CD4-positive, alpha-beta T cell treated with Interleukin-17A for 4 hours (primary cell): ENCODE measurements at regions not wholly inside any gene's neighbourhood (a gene's known extent, or its start where the extent isn't known, plus 50 kb on each side); places are given as distances from the start of the nearest gene placed in this dataset.
"Not testable (repeated sequence)": the region's sequence is repeated elsewhere in the genome, so short reads cannot be mapped to it uniquely, and the experiment has no call there.

Experiments
- DNase-seq: peaks from one replicate; pipeline ENCODE4 v3.0.0-alpha.2; 2020; ENCODE audit warnings: mixed read lengths

DNA sequence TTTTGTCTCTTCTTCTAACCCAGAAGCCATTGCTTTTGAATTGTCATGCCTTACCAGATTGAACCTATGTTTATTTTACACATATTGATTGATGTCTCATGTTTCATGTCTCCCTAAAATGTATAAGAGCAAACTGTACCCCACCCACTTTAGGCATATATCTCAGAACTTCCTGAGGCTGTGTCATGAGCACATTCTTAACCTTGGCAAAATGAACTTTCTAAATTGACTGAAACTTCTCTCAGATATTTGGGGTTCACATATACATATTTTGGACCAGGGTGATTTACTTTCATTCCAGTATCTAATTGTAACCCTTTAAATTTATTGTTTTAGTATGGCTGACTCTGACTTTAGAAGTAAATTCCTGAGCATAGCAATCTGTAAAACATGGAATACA, 723.9 kb upstream of the PCDH20 start:
- no peak for DNase-seq

DNA sequence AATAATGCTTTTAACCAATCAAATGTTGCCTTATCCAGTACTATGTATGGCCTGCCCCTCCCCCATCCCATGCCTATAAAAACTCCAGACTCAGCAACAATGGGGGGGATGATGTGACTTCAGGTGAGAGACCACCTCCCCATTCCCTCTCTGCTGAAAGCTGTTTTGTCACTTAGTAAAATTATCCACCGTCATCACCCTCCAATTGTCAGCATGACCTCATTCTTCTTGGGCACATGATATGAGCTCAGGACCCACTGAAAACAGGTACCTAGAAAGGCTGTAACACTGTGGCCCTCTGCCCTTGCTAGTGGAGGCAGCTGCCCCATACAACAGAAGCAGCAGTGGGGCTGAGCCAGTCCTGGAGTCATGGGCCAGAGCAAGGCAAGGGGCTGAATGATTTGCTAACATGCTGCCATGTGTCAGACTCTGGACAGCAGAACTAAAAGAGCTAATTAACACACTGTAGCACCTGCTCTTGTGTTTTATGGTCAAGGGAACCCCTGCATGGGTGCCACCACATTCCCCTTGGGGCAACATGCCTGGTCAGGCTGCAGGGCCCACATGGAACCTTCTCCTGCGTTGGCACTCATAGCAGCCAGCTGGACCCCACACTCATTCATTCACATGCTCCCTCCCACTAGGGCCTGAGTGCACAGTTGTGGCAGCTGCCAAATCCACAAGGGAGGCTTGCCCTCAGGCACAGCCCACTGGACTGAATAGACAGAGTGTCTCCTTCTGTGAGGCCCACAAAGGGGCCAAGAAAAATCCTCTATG, 722.2 kb upstream of the PCDH20 start:
- DNase-seq: no peak

GRCh38 chr13:62131604-62132003, 716.0 kb upstream of the PCDH20 start:
- DNase-seq: no peak

DNA sequence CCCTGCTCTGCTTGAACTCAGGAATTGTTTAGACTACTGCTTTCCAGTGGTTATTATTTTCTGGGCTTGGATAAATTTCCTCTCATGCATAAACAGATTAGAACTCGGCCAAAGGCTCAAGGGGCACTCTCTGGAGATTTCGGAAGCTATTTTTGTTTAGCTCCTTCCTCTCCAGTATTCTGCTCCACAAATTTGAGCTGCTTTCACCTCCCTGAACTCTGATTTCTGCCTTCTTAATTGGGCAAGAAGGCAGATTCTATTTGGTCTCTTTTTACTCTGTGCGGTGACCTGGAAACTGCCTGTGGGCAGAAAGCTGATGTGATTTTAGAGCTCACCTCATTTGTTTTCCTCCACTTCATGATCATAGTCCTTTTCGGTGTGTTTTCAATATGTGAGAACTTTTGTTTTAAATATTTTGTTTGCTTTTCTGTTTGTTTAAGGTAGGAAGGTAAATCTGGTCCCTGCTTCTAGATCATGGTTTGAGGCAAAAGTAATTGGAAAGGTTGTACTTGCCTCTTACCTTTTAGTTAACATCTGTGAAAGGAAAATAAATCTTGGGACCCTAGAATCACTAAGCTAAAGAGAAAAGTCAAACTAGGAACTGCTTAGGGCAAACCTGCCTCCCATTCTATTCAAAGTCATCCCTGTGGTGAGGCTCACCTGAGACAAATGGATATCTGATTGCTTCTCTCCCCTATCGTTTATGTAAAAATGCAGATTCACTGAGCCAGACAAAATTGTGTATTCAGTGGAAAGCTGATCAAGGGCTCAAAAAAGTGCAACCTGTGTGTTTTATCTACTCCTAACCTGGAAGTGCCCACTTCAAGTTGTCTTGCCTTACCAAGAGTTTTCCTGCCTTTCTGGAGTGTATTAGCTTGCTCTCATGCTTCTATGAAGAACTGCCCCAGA, 714.7 kb upstream of the PCDH20 start:
- no peak for DNase-seq

DNA sequence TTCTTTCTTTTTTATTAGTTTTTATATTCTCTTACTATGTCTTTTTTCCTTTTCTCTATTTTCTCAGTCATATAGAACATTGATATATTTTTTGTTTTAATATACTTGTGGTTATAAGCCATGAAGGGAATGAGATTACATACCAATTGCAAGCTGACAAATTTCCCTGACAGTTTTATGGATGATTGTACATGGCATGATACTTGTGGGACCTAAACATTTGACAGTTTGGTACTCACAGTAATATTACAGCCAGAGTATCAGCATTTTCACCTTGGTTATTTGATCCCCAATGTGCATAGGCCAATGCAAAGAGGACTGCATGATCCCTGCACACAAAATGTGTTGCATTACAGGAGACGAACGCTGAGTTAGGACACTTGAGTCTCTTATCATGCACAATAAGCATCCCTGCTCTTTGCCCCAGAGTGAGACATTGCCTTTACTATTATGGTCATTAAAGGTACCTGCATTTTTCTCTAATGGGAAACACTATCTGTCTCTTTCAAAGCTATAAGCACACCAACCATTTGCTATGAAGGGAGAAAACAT, 713.4 kb upstream of the PCDH20 start:
- DNase-seq: no peak

GRCh38 chr13:62126400-62126799, 710.8 kb upstream of the PCDH20 start:
- no peak for DNase-seq

DNA sequence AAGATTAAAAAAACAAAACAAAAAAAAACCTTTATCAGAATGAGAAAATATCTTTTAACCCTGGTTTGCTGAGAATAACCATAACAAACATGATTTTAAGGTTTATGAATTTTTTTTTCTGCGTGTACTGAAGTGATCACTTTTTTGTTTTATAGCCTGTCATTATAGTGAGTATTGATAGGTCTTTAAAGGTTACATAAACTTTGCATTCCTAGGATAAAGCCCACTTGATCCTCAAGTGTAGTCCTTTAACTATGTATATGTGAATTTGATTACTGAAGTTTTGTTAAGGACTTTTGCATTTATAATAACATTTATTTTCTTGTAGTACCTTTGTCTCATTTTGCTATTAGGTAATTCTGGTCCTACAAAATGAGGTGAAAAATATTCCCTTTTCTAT, 709.8 kb upstream of the PCDH20 start:
- no peak for DNase-seq

DNA sequence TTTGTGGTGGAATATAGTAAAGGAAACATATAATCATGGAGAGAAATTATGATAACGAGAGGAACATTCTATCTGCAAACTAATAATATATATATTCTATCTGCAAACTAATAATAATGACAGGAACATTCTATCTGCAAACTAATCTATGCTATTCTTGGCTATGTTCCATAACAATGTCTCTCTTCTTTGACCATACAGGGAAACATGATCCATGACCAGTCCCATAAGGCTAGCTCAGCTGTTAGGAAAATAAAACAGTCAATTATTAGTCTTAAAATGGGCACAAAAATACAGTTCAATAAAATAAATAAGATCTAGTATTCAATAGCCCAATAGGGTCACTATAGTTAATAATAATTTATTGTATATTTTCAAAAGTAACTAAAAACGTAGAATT, 707.8 kb upstream of the PCDH20 start:
- DNase-seq: no peak

- no peak for DNase-seq
These were observed 706.8 kb upstream of the PCDH20 start for GRCh38 chr13:62122434-62122833.

GRCh38 chr13:62119739-62120700, 704.4 kb upstream of the PCDH20 start:
- DNase-seq: no peak

GRCh38 chr13:62115831-62116230, 700.2 kb upstream of the PCDH20 start:
- DNase-seq: no peak

DNA sequence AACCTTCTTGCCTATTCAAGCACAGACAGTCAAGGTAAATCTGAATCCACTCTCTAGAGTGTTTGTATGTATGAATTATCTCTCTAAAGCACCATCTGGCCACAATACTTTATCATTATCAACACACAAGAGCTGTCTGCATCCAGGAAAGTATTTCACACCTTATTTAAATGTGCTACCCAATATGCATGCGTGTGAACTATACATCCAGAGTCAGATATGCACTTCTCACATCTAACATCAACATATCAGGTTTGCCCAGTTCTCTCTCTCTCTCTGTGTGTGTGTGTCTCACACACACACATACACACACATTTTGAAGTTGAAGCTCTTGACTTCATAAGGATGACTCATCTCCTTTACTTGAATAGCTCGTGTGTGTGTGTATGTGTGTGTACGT, 697.5 kb upstream of the PCDH20 start:
- DNase-seq: no peak

- DNase-seq: no peak
These were observed 694.4 kb upstream of the PCDH20 start for GRCh38 chr13:62110079-62110478.

DNA sequence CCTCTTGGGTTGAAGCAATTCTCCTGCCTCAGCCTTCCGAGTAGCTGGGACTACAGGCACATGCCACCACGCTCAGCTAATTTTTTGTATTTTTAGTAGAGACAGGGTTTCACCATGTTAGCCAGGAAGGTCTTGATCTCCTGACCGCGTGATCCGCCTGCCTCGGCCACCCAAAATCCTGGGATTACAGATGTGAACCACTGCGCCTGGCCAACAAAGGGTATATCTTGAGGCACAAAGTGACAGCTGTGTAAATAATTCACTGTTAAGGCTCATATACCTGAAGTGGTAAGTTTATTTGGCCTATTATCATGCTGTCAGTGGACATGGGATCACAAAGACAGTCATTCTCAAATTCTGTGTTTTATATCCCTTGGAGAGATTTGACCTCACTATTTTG, 688.5 kb upstream of the PCDH20 start:
- not testable (repeated sequence) for DNase-seq

GRCh38 chr13:62096652-62097051, 681.0 kb upstream of the PCDH20 start:
- no peak for DNase-seq

DNA sequence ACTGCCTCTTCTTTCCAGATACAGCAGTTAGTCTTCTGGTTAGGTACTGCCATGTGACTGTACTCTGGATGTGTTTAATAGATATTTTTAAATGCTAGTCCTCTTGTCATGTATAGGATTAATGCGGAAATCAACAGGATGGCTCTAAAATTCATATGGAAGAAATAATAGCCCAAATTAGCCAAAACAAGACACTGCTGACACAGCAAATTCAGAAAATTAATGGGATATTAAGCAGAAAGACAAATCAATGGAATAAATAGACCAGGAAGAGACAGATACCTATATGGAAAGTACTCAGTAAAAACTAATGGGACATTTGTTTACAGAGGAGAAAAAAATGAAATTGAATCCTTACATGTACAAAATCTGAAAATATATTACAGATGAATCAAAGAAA, 679.3 kb upstream of the PCDH20 start:
- DNase-seq: no peak

- DNase-seq: no peak
These were observed 678.5 kb upstream of the PCDH20 start for GRCh38 chr13:62093984-62094780.

- no peak for DNase-seq
These were observed 677.3 kb upstream of the PCDH20 start for GRCh38 chr13:62092949-62093348.

GRCh38 chr13:62092536-62092935, 676.9 kb upstream of the PCDH20 start:
- DNase-seq: no peak

- DNase-seq: no peak
These were observed 672.5 kb upstream of the PCDH20 start for GRCh38 chr13:62088165-62088564.

GRCh38 chr13:62087124-62087523, 671.5 kb upstream of the PCDH20 start:
- DNase-seq: no peak
